ENCODE measurements at regions not wholly inside any gene's neighbourhood (a gene's known extent, or its start where the extent isn't known, plus 50 kb on each side); places are given as distances from the start of the nearest gene placed in this dataset.

DNA sequence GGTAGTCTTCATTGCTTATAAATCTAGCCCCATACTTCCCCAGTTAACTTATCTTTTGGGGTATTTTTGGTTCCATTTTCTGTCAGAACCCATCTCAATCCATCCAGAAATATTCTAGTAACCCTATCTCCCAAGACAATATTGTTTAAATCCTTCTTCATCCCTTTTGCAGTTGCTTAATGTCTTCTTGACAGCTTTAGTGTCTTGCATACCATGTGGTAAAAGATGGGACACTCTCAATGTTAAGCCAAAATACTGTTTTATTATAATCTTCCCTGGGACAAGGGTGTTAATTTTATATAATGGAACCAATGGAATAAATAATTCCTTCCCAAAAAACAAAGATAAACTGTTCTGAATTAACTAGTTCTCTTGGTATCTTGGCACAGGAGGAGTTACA lies 450.2 kb downstream of the CCER1 start:
- no peak overlapping the region for H3K27ac ChIP-seq
- ChIA-PET CTCF (interaction anchor here (0.6 kb wide), 1 partner anchor 1254 kb away, joined by 3 read pairs; no protein-coding TSS in a partner anchor), POLR2A (ENCODE audit: low non-redundant PET) (no interaction called here)
- TF ChIP-seq, protein P1, sequence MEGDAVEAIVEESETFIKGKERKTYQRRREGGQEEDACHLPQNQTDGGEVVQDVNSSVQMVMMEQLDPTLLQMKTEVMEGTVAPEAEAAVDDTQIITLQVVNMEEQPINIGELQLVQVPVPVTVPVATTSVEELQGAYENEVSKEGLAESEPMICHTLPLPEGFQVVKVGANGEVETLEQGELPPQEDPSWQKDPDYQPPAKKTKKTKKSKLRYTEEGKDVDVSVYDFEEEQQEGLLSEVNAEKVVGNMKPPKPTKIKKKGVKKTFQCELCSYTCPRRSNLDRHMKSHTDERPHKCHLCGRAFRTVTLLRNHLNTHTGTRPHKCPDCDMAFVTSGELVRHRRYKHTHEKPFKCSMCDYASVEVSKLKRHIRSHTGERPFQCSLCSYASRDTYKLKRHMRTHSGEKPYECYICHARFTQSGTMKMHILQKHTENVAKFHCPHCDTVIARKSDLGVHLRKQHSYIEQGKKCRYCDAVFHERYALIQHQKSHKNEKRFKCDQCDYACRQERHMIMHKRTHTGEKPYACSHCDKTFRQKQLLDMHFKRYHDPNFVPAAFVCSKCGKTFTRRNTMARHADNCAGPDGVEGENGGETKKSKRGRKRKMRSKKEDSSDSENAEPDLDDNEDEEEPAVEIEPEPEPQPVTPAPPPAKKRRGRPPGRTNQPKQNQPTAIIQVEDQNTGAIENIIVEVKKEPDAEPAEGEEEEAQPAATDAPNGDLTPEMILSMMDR (conservative IDR thresholded peaks at IDR 0.05; ENCODE audit: low read depth) = no peak
- DNase-seq (ENCODE audit: low spot score) = no peak

DNA sequence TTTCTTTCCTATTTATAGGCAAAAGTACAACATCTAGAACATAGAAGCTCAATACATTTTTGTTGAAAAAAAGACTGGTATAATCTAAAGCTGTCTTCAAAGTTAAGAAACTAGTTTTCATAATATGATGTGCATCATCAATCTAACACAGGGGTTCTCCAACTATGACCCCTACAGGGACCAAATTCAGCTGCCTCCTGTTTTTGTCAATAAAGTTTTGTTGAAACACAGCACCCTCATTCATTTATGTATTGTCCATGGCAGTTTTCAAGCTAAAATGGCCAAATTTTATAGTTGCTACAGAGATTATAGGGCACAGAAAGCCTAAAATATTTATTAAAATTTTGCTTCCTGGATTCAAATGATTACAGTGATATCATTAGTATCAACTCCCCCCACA lies 452.9 kb downstream of the CCER1 start:
- DNase-seq (ENCODE audit: low spot score) = no peak

DNA sequence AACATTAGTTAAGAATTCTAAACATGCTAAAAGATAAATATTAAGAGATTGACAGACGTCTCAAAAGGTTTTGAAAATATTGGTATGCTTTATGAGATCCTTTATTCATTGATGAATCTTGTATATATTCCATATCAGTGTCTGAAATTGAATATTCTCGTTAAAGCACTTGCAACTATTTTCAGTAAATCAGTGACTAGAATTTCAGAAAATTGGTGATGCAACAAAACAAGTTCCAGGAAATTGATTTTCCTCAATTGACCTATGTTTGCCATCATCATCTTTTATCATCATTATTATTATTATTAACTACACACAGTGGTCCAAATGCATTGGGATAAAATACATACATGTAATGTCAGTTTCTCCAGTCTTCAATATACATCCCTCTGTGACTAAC lies 453.6 kb downstream of the CCER1 start:
- POLR2A ChIA-PET (ENCODE audit: low non-redundant PET) = no interaction called here
- TF ChIP-seq, protein P1 (conservative IDR thresholded peaks at IDR 0.05; ENCODE audit: low read depth) = no peak
- CTCF ChIA-PET = no interaction called here
- H3K27ac ChIP-seq = no peak overlapping the region
- no peak for DNase-seq (ENCODE audit: low spot score)

More for the DNA sequence above, 452.9 kb downstream of the CCER1 start:
- H3K27ac ChIP-seq = no peak overlapping the region
- ChIA-PET CTCF (no interaction called here), POLR2A (ENCODE audit: low non-redundant PET) (no interaction called here)
- TF ChIP-seq, protein P1 (conservative IDR thresholded peaks at IDR 0.05; ENCODE audit: low read depth) = no peak

DNA sequence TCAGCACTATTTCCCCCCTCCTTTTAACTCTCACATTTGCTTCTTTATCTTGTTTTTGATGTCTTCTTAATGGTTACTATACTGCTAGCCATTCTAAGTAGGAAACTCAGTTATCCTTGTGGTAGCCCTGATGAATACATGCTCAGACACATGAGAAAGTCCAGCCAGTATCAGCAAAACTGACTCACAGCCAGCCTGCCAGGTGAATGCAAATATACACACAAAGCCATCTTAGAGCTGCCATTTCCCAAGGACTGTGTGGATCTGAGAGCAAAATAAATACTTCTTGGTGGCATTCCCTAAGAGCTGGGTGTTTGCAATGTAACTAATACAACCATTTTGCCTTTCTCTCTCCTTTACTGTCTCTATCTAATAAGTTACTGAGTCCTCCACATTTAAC lies 455.2 kb downstream of the CCER1 start:
- H3K27ac ChIP-seq = no peak overlapping the region
- POLR2A ChIA-PET (ENCODE audit: low non-redundant PET) = no interaction called here
- no peak for DNase-seq (ENCODE audit: low spot score)
- TF ChIP-seq, protein P1 (conservative IDR thresholded peaks at IDR 0.05; ENCODE audit: low read depth) = no peak
- CTCF ChIA-PET = no interaction called here

DNA sequence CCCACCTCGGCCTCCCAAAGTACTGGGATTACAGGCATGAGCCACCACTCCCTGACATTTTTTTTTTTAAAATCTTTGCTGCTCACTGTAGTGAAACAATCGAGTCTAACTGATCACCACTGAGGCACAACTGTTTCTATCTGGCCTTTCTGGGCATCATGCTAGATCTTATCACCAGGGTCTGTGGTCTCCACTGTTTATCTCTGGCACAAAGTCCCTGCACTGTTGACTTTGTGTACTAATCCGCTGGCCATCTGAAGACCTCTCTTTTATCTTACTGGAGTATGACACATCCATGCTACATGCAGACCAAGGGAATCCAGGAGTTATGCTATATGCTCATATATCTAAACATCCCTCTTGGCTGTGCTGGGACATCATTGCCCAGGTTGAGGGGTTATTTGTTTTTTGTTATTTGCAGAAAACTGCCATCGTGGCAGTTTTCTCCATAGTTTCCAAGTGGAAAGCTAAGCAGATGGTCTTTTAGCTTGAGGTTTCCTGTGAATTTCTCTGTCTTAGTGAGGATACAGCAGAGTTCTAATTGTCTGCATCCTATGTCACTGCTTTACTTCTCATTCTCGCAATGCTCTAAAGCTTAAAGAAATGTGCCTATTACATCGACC lies 456.9 kb downstream of the CCER1 start:
- TF ChIP-seq, protein P1 (conservative IDR thresholded peaks at IDR 0.05; ENCODE audit: low read depth) = no peak
- no peak overlapping the region for H3K27ac ChIP-seq
- ChIA-PET CTCF (no interaction called here), POLR2A (ENCODE audit: low non-redundant PET) (no interaction called here)
- no peak for DNase-seq (ENCODE audit: low spot score)

DNA sequence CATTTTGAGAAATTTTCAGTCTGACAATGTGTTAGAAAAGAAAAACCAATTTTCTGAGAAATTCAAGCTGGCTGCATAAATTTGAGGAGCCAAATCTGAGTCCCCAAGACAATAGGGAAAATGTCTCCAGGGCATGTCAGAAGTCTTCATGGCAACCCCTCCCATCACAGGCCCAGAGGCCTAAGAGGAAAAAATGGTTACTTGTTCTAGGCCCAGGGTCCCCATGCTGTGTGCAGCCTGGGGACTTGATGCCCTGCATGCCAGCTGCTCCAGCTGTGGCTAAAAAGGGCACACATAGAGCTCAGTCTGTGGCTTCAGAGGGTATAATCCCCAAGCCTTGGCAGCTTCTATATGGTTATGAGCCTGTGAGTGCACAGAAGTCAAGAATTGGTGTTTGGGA lies 464.6 kb downstream of the CCER1 start:
- POLR2A ChIA-PET (ENCODE audit: low non-redundant PET) = no interaction called here

More for the DNA sequence above, 464.6 kb downstream of the CCER1 start:
- DNase-seq (ENCODE audit: low spot score) = no peak
- TF ChIP-seq, protein P1 (conservative IDR thresholded peaks at IDR 0.05; ENCODE audit: low read depth) = no peak
- CTCF ChIA-PET = no interaction called here
- no peak overlapping the region for H3K27ac ChIP-seq
